ENCODE measurements at regions not wholly inside any gene's neighbourhood (a gene's known extent, or its start where the extent isn't known, plus 50 kb on each side); places are given as distances from the start of the nearest gene placed in this dataset.

DNA sequence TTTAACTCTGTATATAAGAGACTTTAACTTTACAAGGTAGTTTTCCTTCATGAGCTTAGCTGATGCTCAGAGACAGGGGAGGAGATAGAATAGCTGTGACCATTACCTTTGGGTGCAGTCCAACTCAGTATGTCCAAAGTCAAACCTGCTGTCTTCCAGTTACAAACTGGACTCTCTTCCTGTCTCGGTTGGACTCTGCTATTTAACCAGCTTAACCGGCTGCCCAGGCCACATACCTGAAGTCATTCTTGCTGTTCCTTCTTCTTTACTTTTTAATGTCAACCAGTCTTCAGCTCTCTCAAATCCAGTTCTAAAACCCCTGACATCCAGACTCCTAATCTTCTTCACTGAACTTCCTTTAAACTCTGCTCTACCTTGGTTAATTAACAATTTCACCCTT is 138.3 kb upstream of the TSHZ2 start:
- H3K9ac ChIP-seq (ENCODE audit: insufficient read depth, low read length): no peak overlapping the region
- no peaks in the 10 kb centered on the region for H3K36me3 ChIP-seq (ENCODE audit: control insufficient read depth, insufficient read depth, low read length)
- DNase-seq (ENCODE audit: low read depth in 2 of 2): no peak
- no peaks in the 10 kb centered on the region for H4K20me1 ChIP-seq (ENCODE audit: control insufficient read depth, extremely low read depth, insufficient read depth, low read length)
- no peaks in the 10 kb centered on the region for H3K79me2 ChIP-seq (ENCODE audit: control insufficient read depth, insufficient read depth, low read length)
- no peaks in the 10 kb centered on the region for H3K9me3 ChIP-seq (ENCODE audit: control insufficient read depth, insufficient read depth, low read depth, low read length)
- H3K27me3 ChIP-seq (ENCODE audit: control insufficient read depth, insufficient read depth, low read length): no peaks in the 10 kb centered on the region
- TF ChIP-seq CTCF (conservative IDR thresholded peaks at IDR 0.05 in 1 of 2, IDR thresholded peaks at IDR 0.05 in 1 of 2; ENCODE audit: low read depth in 1 of 2, low read length in 2 of 2) (no peak), EZH2 (IDR thresholded peaks at IDR 0.05; ENCODE audit: low read length, missing control alignments) (no peak)
- H3K4me1 ChIP-seq (ENCODE audit: control insufficient read depth, extremely low read depth, insufficient read depth, low read length): no peaks in the 10 kb centered on the region
- H3K4me3 ChIP-seq (replicated peaks in 1 of 4; ENCODE audit: control extremely low read depth in 1 of 4, insufficient read depth in 1 of 4, low read depth in 3 of 4, low read length in 4 of 4): no peak overlapping the region
- no peak overlapping the region for H2AFZ ChIP-seq (ENCODE audit: low read length)
- H3K27ac ChIP-seq (ENCODE audit: insufficient read depth, low read length): no peak overlapping the region
- no peak overlapping the region for H3K4me2 ChIP-seq (ENCODE audit: extremely low read depth, insufficient read depth, low read length)

GRCh38 chr20:52832151-52832774 is 139.9 kb upstream of the TSHZ2 start:
- no peaks in the 10 kb centered on the region for H3K9me3 ChIP-seq (ENCODE audit: control insufficient read depth, insufficient read depth, low read depth, low read length)

DNA sequence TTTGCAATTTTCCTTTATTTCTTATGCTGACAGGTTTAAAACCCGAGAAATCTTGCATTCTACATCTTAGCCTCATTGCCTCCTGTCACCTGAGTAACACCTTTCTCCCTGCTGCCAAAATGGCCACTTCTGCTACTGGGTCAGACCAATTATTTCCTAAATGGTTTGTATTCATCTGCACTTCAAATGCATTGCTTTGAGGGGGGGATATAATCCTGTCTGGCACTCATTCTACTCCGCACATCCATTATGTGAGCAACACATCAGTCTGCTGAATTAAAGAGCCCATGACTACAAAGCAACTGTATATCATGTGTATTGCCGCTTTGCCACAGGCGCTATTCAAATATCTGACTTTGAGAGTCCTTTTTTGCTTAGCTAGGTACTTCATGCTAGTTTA is 141.6 kb upstream of the TSHZ2 start:
- DNase-seq (ENCODE audit: low read depth in 2 of 2): no peak
- Histone ChIP-seq H3K9ac (ENCODE audit: insufficient read depth, low read length) (no peak overlapping the region), H3K9me3 (ENCODE audit: control insufficient read depth, insufficient read depth, low read depth, low read length) (no peaks in the 10 kb centered on the region), H4K20me1 (ENCODE audit: control insufficient read depth, extremely low read depth, insufficient read depth, low read length) (no peaks in the 10 kb centered on the region), H3K79me2 (ENCODE audit: control insufficient read depth, insufficient read depth, low read length) (no peaks in the 10 kb centered on the region), H3K4me3 (replicated peaks in 1 of 4; ENCODE audit: control extremely low read depth in 1 of 4, insufficient read depth in 1 of 4, low read depth in 3 of 4, low read length in 4 of 4) (no peak overlapping the region), H3K4me2 (ENCODE audit: extremely low read depth, insufficient read depth, low read length) (no peak overlapping the region), H3K27ac (ENCODE audit: insufficient read depth, low read length) (no peak overlapping the region), H3K36me3 (ENCODE audit: control insufficient read depth, insufficient read depth, low read length) (no peaks in the 10 kb centered on the region), H3K4me1 (ENCODE audit: control insufficient read depth, extremely low read depth, insufficient read depth, low read length) (no peaks in the 10 kb centered on the region), H3K27me3 (ENCODE audit: control insufficient read depth, insufficient read depth, low read length) (no peaks in the 10 kb centered on the region), H2AFZ (ENCODE audit: low read length) (no peak overlapping the region)
- TF ChIP-seq EZH2 (IDR thresholded peaks at IDR 0.05; ENCODE audit: low read length, missing control alignments) (no peak), CTCF (conservative IDR thresholded peaks at IDR 0.05 in 1 of 2, IDR thresholded peaks at IDR 0.05 in 1 of 2; ENCODE audit: low read depth in 1 of 2, low read length in 2 of 2) (no peak)

More at GRCh38 chr20:52832151-52832774, 139.9 kb upstream of the TSHZ2 start:
- Histone ChIP-seq H3K9ac (ENCODE audit: insufficient read depth, low read length) (no peak overlapping the region), H3K4me2 (ENCODE audit: extremely low read depth, insufficient read depth, low read length) (no peak overlapping the region), H4K20me1 (ENCODE audit: control insufficient read depth, extremely low read depth, insufficient read depth, low read length) (no peaks in the 10 kb centered on the region), H3K27ac (ENCODE audit: insufficient read depth, low read length) (no peak overlapping the region), H3K27me3 (ENCODE audit: control insufficient read depth, insufficient read depth, low read length) (no peaks in the 10 kb centered on the region), H3K4me3 (replicated peaks in 1 of 4; ENCODE audit: control extremely low read depth in 1 of 4, insufficient read depth in 1 of 4, low read depth in 3 of 4, low read length in 4 of 4) (no peak overlapping the region), H3K79me2 (ENCODE audit: control insufficient read depth, insufficient read depth, low read length) (no peaks in the 10 kb centered on the region), H2AFZ (ENCODE audit: low read length) (no peak overlapping the region), H3K4me1 (ENCODE audit: control insufficient read depth, extremely low read depth, insufficient read depth, low read length) (no peaks in the 10 kb centered on the region), H3K36me3 (ENCODE audit: control insufficient read depth, insufficient read depth, low read length) (no peaks in the 10 kb centered on the region)
- TF ChIP-seq EZH2 (IDR thresholded peaks at IDR 0.05; ENCODE audit: low read length, missing control alignments) (no peak), CTCF (conservative IDR thresholded peaks at IDR 0.05 in 1 of 2, IDR thresholded peaks at IDR 0.05 in 1 of 2; ENCODE audit: low read depth in 1 of 2, low read length in 2 of 2) (no peak)
- DNase-seq (ENCODE audit: low read depth in 2 of 2): no peak
